H1 (cell line): ENCODE measurements at regions not wholly inside any gene's neighbourhood (a gene's known extent, or its start where the extent isn't known, plus 50 kb on each side); places are given as distances from the start of the nearest gene placed in this dataset.

Source experiments
- CTCF ChIA-PET: fragments of 300-600 bp; sonication (Branson Sonifier 250); formaldehyde crosslinking; loops from one replicate; lab custom pipeline; 2021; ENCODE audit not compliant: partially characterized antibody; lab: Charles Lee
- POLR2A ChIA-PET: fragments of 300-600 bp; sonication (Branson Sonifier 250); formaldehyde crosslinking; loops from one replicate; lab custom pipeline; 2021; ENCODE audit warnings: inconsistent platforms; ENCODE audit not compliant: partially characterized antibody; lab: Charles Lee
- DNase-seq, 2 experiments: peaks; one replicate each; pipeline versions ENCODE4 v3.0.0 to v3.0.0-alpha.2; 2010 to 2022; ENCODE audit warnings: low spot score in 2 of 2, low read depth in 1 of 2, mixed read lengths in 1 of 2
- FAIRE-seq: peaks from 2 replicates; lab custom pipeline; 2011; peaks lifted over from hg19 to GRCh38; lab: Jason Lieb, UNC
- H2AFZ ChIP-seq: 2 replicates; pipeline ENCODE4 v1.8.1; 2012; ENCODE audit warnings: low read length, inconsistent platforms
- H2AK5ac ChIP-seq: 2 replicates; pipeline ENCODE4 v1.6.1; 2013; ENCODE audit warnings: low read depth, low read length
- H2BK120ac ChIP-seq: replicated peaks from 2 replicates; pipeline ENCODE3; 2013; ENCODE audit warnings: low read depth, low read length, inconsistent platforms
- H2BK12ac ChIP-seq: 2 replicates; pipeline ENCODE4 v1.6.1; 2013; ENCODE audit warnings: low read depth, low read length
- H2BK15ac ChIP-seq: 2 replicates; pipeline ENCODE4 v1.6.1; 2013; ENCODE audit warnings: low read length
- H2BK20ac ChIP-seq: 2 replicates; pipeline ENCODE4 v1.6.1; 2013; ENCODE audit warnings: low read length
- H2BK5ac ChIP-seq: 2 replicates; pipeline ENCODE4 v1.6.1; 2013; ENCODE audit warnings: low read depth, low read length
- H3K14ac ChIP-seq: 2 replicates; pipeline ENCODE4 v1.6.1; 2013; ENCODE audit warnings: inconsistent platforms; ENCODE audit not compliant: insufficient read length
- H3K18ac ChIP-seq: 2 replicates; pipeline ENCODE4 v1.6.1; 2013; ENCODE audit warnings: low read length; ENCODE audit errors: extremely low read depth
- H3K23ac ChIP-seq: 2 replicates; pipeline ENCODE4 v1.6.1; 2013; ENCODE audit warnings: inconsistent platforms; ENCODE audit not compliant: insufficient read length
- H3K23me2 ChIP-seq: 2 replicates; pipeline ENCODE4 v1.6.1; 2013; ENCODE audit warnings: low read depth, low read length
- H3K27ac ChIP-seq: 2 replicates; pipeline ENCODE4 v1.6.1; 2011; ENCODE audit warnings: low read depth, low read length, inconsistent platforms
- H3K27me3 ChIP-seq, 4 experiments: replicated peaks in 1 of 4; 1 replicate in 1 of 4; 2 replicates in 3 of 4; pipeline versions ENCODE4 v1.6.1 to v1.8.1; 2011 to 2013; ENCODE audit warnings: low read length in 3 of 4, mild to moderate bottlenecking in 3 of 4, inconsistent platforms in 2 of 4, mixed read lengths in 2 of 4, moderate library complexity in 1 of 4; ENCODE audit not compliant: control insufficient read depth in 3 of 4, insufficient read depth in 3 of 4; ENCODE audit errors: extremely low read depth in 1 of 4
- H3K36me3 ChIP-seq, 4 experiments: 2 replicates each; pipeline versions ENCODE4 v1.6.1 to v1.8.1; 2011 to 2013; ENCODE audit warnings: mild to moderate bottlenecking in 4 of 4, low read length in 3 of 4, moderate library complexity in 2 of 4, control low read depth in 1 of 4, inconsistent platforms in 1 of 4; ENCODE audit not compliant: insufficient read depth in 4 of 4, control insufficient read depth in 2 of 4
- H3K4ac ChIP-seq: replicated peaks from 2 replicates; pipeline ENCODE3; 2013; ENCODE audit warnings: low read length, low read depth, mixed read lengths, inconsistent platforms; ENCODE audit not compliant: insufficient read length
- H3K4me1 ChIP-seq, 4 experiments: replicated peaks in 1 of 4; 1 replicate in 1 of 4; 2 replicates in 3 of 4; pipeline versions ENCODE4 v1.6.1 to v1.8.1; 2011 to 2013; ENCODE audit warnings: low read length in 3 of 4, inconsistent platforms in 2 of 4, mixed read lengths in 1 of 4; ENCODE audit not compliant: insufficient read depth in 4 of 4, control insufficient read depth in 3 of 4
- H3K4me2 ChIP-seq, 2 experiments: 2 replicates each; pipeline versions ENCODE4 v1.6.1 to v1.8.1; 2011 to 2013; ENCODE audit warnings: low read depth in 2 of 2, low read length in 2 of 2, control low read depth in 1 of 2, inconsistent platforms in 1 of 2, mild to moderate bottlenecking in 1 of 2; ENCODE audit not compliant: insufficient read depth in 1 of 2
- H3K4me3 ChIP-seq, 4 experiments: fragments of 200-600, 300-600 bp in 1 of 4; sonication (generic), shearing (Covaris generic), sonication (Bioruptor Twin) in 1 of 4; 2 replicates each; pipeline versions ENCODE4 v1.5.1 to v1.8.1; 2011 to 2016; ENCODE audit warnings: low read length in 4 of 4, low read depth in 3 of 4, control low read depth in 2 of 4, inconsistent platforms in 2 of 4, mild to moderate bottlenecking in 2 of 4, mixed read lengths in 1 of 4, moderate library complexity in 1 of 4; ENCODE audit not compliant: insufficient read depth in 2 of 4; ENCODE audit errors: extremely low read depth in 1 of 4
- H3K56ac ChIP-seq: replicated peaks from 2 replicates; pipeline ENCODE3; 2013; ENCODE audit warnings: low read depth, mild to moderate bottlenecking, mixed read lengths, low read length, inconsistent platforms; ENCODE audit not compliant: insufficient read length
- H3K79me1 ChIP-seq: 2 replicates; pipeline ENCODE4 v1.6.1; 2013; ENCODE audit warnings: low read depth, low read length, control low read depth
- H3K79me2 ChIP-seq, 2 experiments: 2 replicates each; pipeline versions ENCODE4 v1.6.1 to v1.8.1; 2012 to 2013; ENCODE audit warnings: low read length in 2 of 2, mild to moderate bottlenecking in 2 of 2, inconsistent platforms in 1 of 2; ENCODE audit not compliant: insufficient read depth in 2 of 2, control insufficient read depth in 1 of 2
- H3K9ac ChIP-seq, 4 experiments: replicated peaks in 1 of 4; 1 replicate in 1 of 4; 2 replicates in 3 of 4; pipeline versions ENCODE4 v1.6.1 to v1.8.1; 2011 to 2013; ENCODE audit warnings: low read depth in 3 of 4, low read length in 3 of 4, control low read depth in 2 of 4, mild to moderate bottlenecking in 2 of 4, moderate library complexity in 2 of 4, inconsistent platforms in 1 of 4; ENCODE audit errors: extremely low read depth in 1 of 4
- H3K9me3 ChIP-seq, 2 experiments: 2 replicates each; pipeline versions ENCODE4 v1.6.1 to v1.8.1; 2012 to 2013; ENCODE audit warnings: mild to moderate bottlenecking in 2 of 2, moderate library complexity in 2 of 2, control low read depth in 1 of 2, inconsistent platforms in 1 of 2, low read depth in 1 of 2, low read length in 1 of 2, mixed read lengths in 1 of 2; ENCODE audit not compliant: insufficient read depth in 2 of 2
- H4K20me1 ChIP-seq, 2 experiments: replicated peaks in 1 of 2; 2 replicates each; pipeline versions ENCODE3 to v1.8.1; 2011 to 2013; ENCODE audit warnings: inconsistent platforms in 2 of 2, low read length in 2 of 2, mild to moderate bottlenecking in 1 of 2; ENCODE audit not compliant: insufficient read depth in 2 of 2, control insufficient read depth in 1 of 2
- H4K5ac ChIP-seq: 2 replicates; pipeline ENCODE4 v1.6.1; 2013; ENCODE audit warnings: low read length, low read depth, mixed read lengths, inconsistent platforms; ENCODE audit not compliant: insufficient read length
- H4K8ac ChIP-seq: 2 replicates; pipeline ENCODE4 v1.8.0; 2013; ENCODE audit warnings: mild to moderate bottlenecking, moderate library complexity, low read length, inconsistent platforms; ENCODE audit not compliant: insufficient read depth; ENCODE audit errors: extremely low read depth
- H4K91ac ChIP-seq: replicated peaks from 2 replicates; pipeline ENCODE3; 2013; ENCODE audit warnings: low read length, mixed read lengths, inconsistent platforms; ENCODE audit not compliant: insufficient read length
- CTCF ChIP-seq, 3 experiments: IDR thresholded peaks; 1 replicate in 2 of 3; 2 replicates in 1 of 3; pipeline versions ENCODE4 v1.5.1 to v1.6.1; 2011; ENCODE audit warnings: low read length in 3 of 3, mild to moderate bottlenecking in 3 of 3, inconsistent platforms in 2 of 3, low read depth in 1 of 3, moderate library complexity in 1 of 3; ENCODE audit not compliant: insufficient read depth in 1 of 3; ENCODE audit errors: control extremely low read depth in 1 of 3
- SP2 ChIP-seq: IDR thresholded peaks from 2 replicates; pipeline ENCODE4 v1.6.1; 2012; ENCODE audit warnings: mild to moderate bottlenecking, low read length, inconsistent platforms
- WGBS, 2 experiments: shearing (Covaris generic) in 1 of 2; methylation state at CpG; one replicate each; pipeline versions ENCODE4 v1.1.6 to v1.1.7; 2013 to 2015; ENCODE audit warnings: low lambda C conversion rate in 2 of 2, mixed read lengths in 2 of 2, inconsistent platforms in 1 of 2, low coverage in 1 of 2, missing lambda C conversion rate in 1 of 2; ENCODE audit not compliant: insufficient replicate concordance in 2 of 2, insufficient coverage in 1 of 2, insufficient read length in 1 of 2; ENCODE audit errors: extremely low coverage in 1 of 2, missing lambda C conversion rate in 1 of 2; 5-methylcytosine and 5-hydroxymethylcytosine counted together

- no peaks in the 10 kb centered on the region for H3K9me3 ChIP-seq
- H3K14ac ChIP-seq = no peak overlapping the region
- H3K27ac ChIP-seq = no peak overlapping the region
- no peak overlapping the region for H4K5ac ChIP-seq
- no peak for DNase-seq
- no peak overlapping the region for H2BK15ac ChIP-seq
- H2BK12ac ChIP-seq = no peak overlapping the region
- H2BK120ac ChIP-seq = no peak overlapping the region
- H3K4me3 ChIP-seq = no peak overlapping the region
- no peak for TF ChIP-seq SP2
- no peak for TF ChIP-seq CTCF (IDR thresholded peaks at IDR 0.05; ENCODE audit: control extremely low read depth in 1 of 3, insufficient read depth in 1 of 3, low read depth in 1 of 3, low read length in 3 of 3)
- TF ChIP-seq, all 59 proteins: peak for 0
- H3K27me3 ChIP-seq = no peaks in the 10 kb centered on the region
- H3K4me1 ChIP-seq = 0 out of 7 replicates have a peak, but pooled peaks cover 0 to 3% (median 0%) of the 10 kb centered on the region in 4 experiments
- H3K79me1 ChIP-seq = no peaks in the 10 kb centered on the region
- H3K23me2 ChIP-seq = no peaks in the 10 kb centered on the region
- H3K36me3 ChIP-seq = no peaks in the 10 kb centered on the region
- FAIRE-seq = no peak
- CTCF ChIA-PET = no interaction called here
- H3K79me2 ChIP-seq = no peaks in the 10 kb centered on the region
- no peak overlapping the region for H3K18ac ChIP-seq
- H3K23ac ChIP-seq = no peak overlapping the region
- H4K20me1 ChIP-seq = no peaks in the 10 kb centered on the region
- H4K8ac ChIP-seq = no peak overlapping the region
- no peak overlapping the region for H2BK20ac ChIP-seq
- 95% methylated on average over 3 of the region's 3 CpGs; no CpG with 5 or more reads in 1 of the 2 experiments for WGBS, 2 experiments
- no peak overlapping the region for H2AFZ ChIP-seq
- H2AK5ac ChIP-seq = no peak overlapping the region
- no peak overlapping the region for H2BK5ac ChIP-seq
- H3K4ac ChIP-seq = no peak overlapping the region
- H3K4me2 ChIP-seq = no peak overlapping the region
- no peak overlapping the region for H3K9ac ChIP-seq
- no peak overlapping the region for H3K56ac ChIP-seq
- POLR2A ChIA-PET = no interaction called here
- H4K91ac ChIP-seq = no peak overlapping the region
Observed at GRCh38 chr6:140486450-140487361, 1112.3 kb upstream of the CITED2 start.
